Liver (tissue), 7 donors: ENCODE measurements at regions not wholly inside any gene's neighbourhood (a gene's known extent, or its start where the extent isn't known, plus 50 kb on each side); places are given as distances from the start of the nearest gene placed in this dataset.

ENCODE experiments used
- DNase-seq: peaks from one replicate; pipeline ENCODE4 v3.0.0-alpha.2; 2017; ENCODE audit warnings: low spot score
- H3K27ac ChIP-seq, 2 donors: one replicate each; pipeline ENCODE4 v1.7.0; 2013; ENCODE audit warnings: inconsistent platforms in 2 of 2, low read length in 2 of 2, control low read depth in 1 of 2, low read depth in 1 of 2, mild to moderate bottlenecking in 1 of 2
- H3K27me3 ChIP-seq, 4 donors: one replicate each; pipeline versions ENCODE4 v1.6.1 to v1.7.0; 2013; ENCODE audit warnings: low read length in 3 of 4, inconsistent platforms in 1 of 4, mild to moderate bottlenecking in 1 of 4, moderate library complexity in 1 of 4; ENCODE audit not compliant: control insufficient read depth in 4 of 4, insufficient read depth in 4 of 4
- H3K36me3 ChIP-seq, 4 donors: one replicate each; pipeline versions ENCODE4 v1.6.1 to v1.7.0; 2013; ENCODE audit warnings: low read length in 3 of 4, mild to moderate bottlenecking in 3 of 4, low read depth in 1 of 4, moderate library complexity in 1 of 4; ENCODE audit not compliant: control insufficient read depth in 4 of 4, insufficient read depth in 3 of 4
- H3K4me1 ChIP-seq, 4 donors: one replicate each; pipeline versions ENCODE4 v1.6.1 to v1.7.0; 2013; ENCODE audit warnings: low read length in 3 of 4, mild to moderate bottlenecking in 3 of 4, moderate library complexity in 1 of 4; ENCODE audit not compliant: control insufficient read depth in 4 of 4, insufficient read depth in 4 of 4
- H3K4me3 ChIP-seq, 3 donors: one replicate each; pipeline versions ENCODE4 v1.6.1 to v1.7.0; 2013; ENCODE audit warnings: low read length in 3 of 3, control low read depth in 1 of 3, low read depth in 1 of 3, mild to moderate bottlenecking in 1 of 3
- H3K9ac ChIP-seq, 2 donors: one replicate each; pipeline ENCODE4 v1.7.0; 2013; ENCODE audit warnings: low read length in 2 of 2, mild to moderate bottlenecking in 2 of 2, moderate library complexity in 2 of 2, control low read depth in 1 of 2, low read depth in 1 of 2
- H3K9me3 ChIP-seq, 4 donors: one replicate each; pipeline versions ENCODE4 v1.6.1 to v1.7.0; 2013; ENCODE audit warnings: low read length in 3 of 4; ENCODE audit not compliant: control insufficient read depth in 4 of 4
- ATF3 ChIP-seq: IDR thresholded peaks from 2 replicates; pipeline ENCODE4 v1.6.1; 2016; ENCODE audit warnings: antibody characterized with exemption
- EGR1 ChIP-seq, 2 donors: IDR thresholded peaks; 2 replicates each; pipeline ENCODE4 v1.6.1; 2016 to 2018; ENCODE audit warnings: antibody characterized with exemption in 2 of 2, low read depth in 2 of 2
- FOXA2 ChIP-seq: IDR thresholded peaks from 2 replicates; pipeline ENCODE4 v1.6.1; 2016; ENCODE audit warnings: antibody characterized with exemption
- HNF4A ChIP-seq, 2 donors: conservative IDR thresholded peaks; 2 replicates each; pipeline ENCODE4 v1.6.1; 2016; ENCODE audit warnings: antibody characterized with exemption in 2 of 2, mild to moderate bottlenecking in 2 of 2
- HNF4G ChIP-seq: IDR thresholded peaks from 2 replicates; pipeline ENCODE4 v1.6.1; 2016; ENCODE audit warnings: antibody characterized with exemption
- JUND ChIP-seq, 2 donors: IDR thresholded peaks; 2 replicates each; pipeline ENCODE4 v1.6.1; 2016; ENCODE audit warnings: antibody characterized with exemption in 2 of 2
- MAX ChIP-seq: IDR thresholded peaks from 2 replicates; pipeline ENCODE4 v1.6.1; 2016; ENCODE audit warnings: antibody characterized with exemption
- NR2F2 ChIP-seq: IDR thresholded peaks from 2 replicates; pipeline ENCODE4 v1.6.1; 2016; ENCODE audit warnings: antibody characterized with exemption
- RAD21 ChIP-seq, 2 donors: IDR thresholded peaks; 2 replicates each; pipeline ENCODE4 v1.6.1; 2016; ENCODE audit warnings: antibody characterized with exemption in 2 of 2, mild to moderate bottlenecking in 2 of 2
- REST ChIP-seq: IDR thresholded peaks from 2 replicates; pipeline ENCODE4 v1.6.1; 2016; ENCODE audit warnings: antibody characterized with exemption, mild to moderate bottlenecking
- RXRA ChIP-seq, 2 donors: IDR thresholded peaks; 2 replicates each; pipeline ENCODE4 v1.6.1; 2017 to 2018; ENCODE audit warnings: antibody characterized with exemption in 2 of 2, mild to moderate bottlenecking in 1 of 2
- SP1 ChIP-seq: IDR thresholded peaks from 2 replicates; pipeline ENCODE4 v1.6.1; 2018; ENCODE audit warnings: antibody characterized with exemption, mild to moderate bottlenecking
- TAF1 ChIP-seq: conservative IDR thresholded peaks from 2 replicates; pipeline ENCODE4 v1.6.1; 2016; ENCODE audit warnings: antibody characterized with exemption, mild to moderate bottlenecking
- YY1 ChIP-seq: IDR thresholded peaks from 2 replicates; pipeline ENCODE4 v1.6.1; 2016; ENCODE audit warnings: antibody characterized with exemption, mild to moderate bottlenecking
- ZBTB33 ChIP-seq: IDR thresholded peaks from 2 replicates; pipeline ENCODE4 v1.6.1; 2016; ENCODE audit warnings: antibody characterized with exemption
- WGBS: extraction: QIAGEN DNeasy Blood & Tissue Kit; methylation state at CpG from one replicate; pipeline ENCODE4 v1.1.7; 2013; 5-methylcytosine and 5-hydroxymethylcytosine counted together
- donor health status: healthy.
- donor health status: healthy.
- donor health status: healthy.
- donor health status: healthy.

GRCh38 chr2:217489145-217489960, 513.4 kb downstream of the TNS1 start:
- Histone ChIP-seq H3K9ac (no peak overlapping the region), H3K27ac (no peak overlapping the region), H3K36me3 (no peaks in the 10 kb centered on the region), H3K4me3 (no peak overlapping the region), H3K27me3 (no peaks in the 10 kb centered on the region), H3K4me1 (no peaks in the 10 kb centered on the region), H3K9me3 (no peaks in the 10 kb centered on the region)
- 77% methylated on average over 25 of the region's 25 CpGs for WGBS
- no peak for TF ChIP-seq EGR1 (IDR thresholded peaks at IDR 0.05; ENCODE audit: low read depth in 2 of 2)
- no peak for TF ChIP-seq MAX
- no peak for TF ChIP-seq JUND (IDR thresholded peaks at IDR 0.05)
- no peak for TF ChIP-seq RAD21 (IDR thresholded peaks at IDR 0.05)
- TF ChIP-seq NR2F2, result no peak
- no peak for TF ChIP-seq ZBTB33
- TF ChIP-seq YY1, result no peak
- no peak for TF ChIP-seq FOXA2
- TF ChIP-seq HNF4G, result no peak
- no peak for TF ChIP-seq TAF1
- TF ChIP-seq HNF4A (conservative IDR thresholded peaks at IDR 0.05), result no peak
- TF ChIP-seq ATF3, result no peak
- no peak for TF ChIP-seq RXRA (IDR thresholded peaks at IDR 0.05)
- TF ChIP-seq SP1, result no peak
- TF ChIP-seq REST, result no peak
- no peak for DNase-seq

GRCh38 chr2:217484046-217484445, 518.7 kb downstream of the TNS1 start:
- Histone ChIP-seq H3K27ac (no peak overlapping the region), H3K27me3 (no peaks in the 10 kb centered on the region), H3K9ac (no peak overlapping the region), H3K36me3 (no peaks in the 10 kb centered on the region), H3K4me1 (no peaks in the 10 kb centered on the region), H3K4me3 (no peak overlapping the region), H3K9me3 (peaks cover 0 to 2% (median 0%) of the 10 kb centered on the region in 4 donors)
- no peak for DNase-seq
- TF ChIP-seq HNF4G (no peak), ATF3 (no peak), SP1 (no peak)
- WGBS, result 86% methylated on average over 1 of the region's 1 CpG
